Suppressor macrophage (primary cell): ENCODE measurements at regions not wholly inside any gene's neighbourhood (a gene's known extent, or its start where the extent isn't known, plus 50 kb on each side); places are given as distances from the start of the nearest gene placed in this dataset.

Experiments used
- DNase-seq, 4 experiments: peaks; one replicate each; pipeline ENCODE4 v3.0.0-alpha.2; 2020 to 2022

GRCh38 chr11:81112718-81113117, 1620.9 kb downstream of the FAM181B start:
- DNase-seq = no peak

- DNase-seq = no peak
Observed at GRCh38 chr11:81104051-81104450, 1629.6 kb downstream of the FAM181B start.

GRCh38 chr11:81098471-81098870, 1635.2 kb downstream of the FAM181B start:
- no peak for DNase-seq

- no peak for DNase-seq
Observed at GRCh38 chr11:81092522-81092921, 1641.1 kb downstream of the FAM181B start.

- DNase-seq = no peak
Observed at GRCh38 chr11:81089242-81089641, 1644.4 kb downstream of the FAM181B start.

- no peak for DNase-seq
Observed at GRCh38 chr11:81080476-81080875, 1639.6 kb upstream of the TENM4 start.

- no peak for DNase-seq
Observed at GRCh38 chr11:81072273-81072672, 1631.4 kb upstream of the TENM4 start.

- DNase-seq = no peak
Observed at GRCh38 chr11:81071606-81072005, 1630.8 kb upstream of the TENM4 start.

- DNase-seq = peak in 3 of 4 experiments; percentile 2 to 28 (median 22)
Observed at GRCh38 chr11:81070948-81071347, 1630.1 kb upstream of the TENM4 start.

GRCh38 chr11:81059356-81059755, 1618.5 kb upstream of the TENM4 start:
- no peak for DNase-seq

- DNase-seq = no peak
Observed at GRCh38 chr11:81052344-81053158, 1611.7 kb upstream of the TENM4 start.

- DNase-seq = no peak
Observed at GRCh38 chr11:81039916-81040524, 1599.2 kb upstream of the TENM4 start.

GRCh38 chr11:81036168-81036870, 1595.5 kb upstream of the TENM4 start:
- DNase-seq = no peak

- no peak for DNase-seq
Observed at GRCh38 chr11:81033779-81034540, 1593.1 kb upstream of the TENM4 start.

- no peak for DNase-seq
Observed at GRCh38 chr11:81032906-81033305, 1592.1 kb upstream of the TENM4 start.

- no peak for DNase-seq
Observed at GRCh38 chr11:81030186-81030585, 1589.4 kb upstream of the TENM4 start.

- no peak for DNase-seq
Observed at GRCh38 chr11:81026032-81026431, 1585.2 kb upstream of the TENM4 start.

GRCh38 chr11:81022057-81022456, 1581.2 kb upstream of the TENM4 start:
- DNase-seq = no peak

GRCh38 chr11:81010631-81011030, 1569.8 kb upstream of the TENM4 start:
- no peak for DNase-seq

GRCh38 chr11:81007046-81007445, 1566.2 kb upstream of the TENM4 start:
- peak in 1 of 4 experiments; percentile 3 for DNase-seq

GRCh38 chr11:81005595-81005994, 1564.8 kb upstream of the TENM4 start:
- DNase-seq = peak in 2 of 4 experiments; percentile 2 to 3

- no peak for DNase-seq
Observed at GRCh38 chr11:81004576-81004975, 1563.7 kb upstream of the TENM4 start.

- no peak for DNase-seq
Observed at GRCh38 chr11:81002374-81002773, 1561.5 kb upstream of the TENM4 start.
